Breast epithelium (tissue), 4 donors: ENCODE measurements at regions not wholly inside any gene's neighbourhood (a gene's known extent, or its start where the extent isn't known, plus 50 kb on each side); places are given as distances from the start of the nearest gene placed in this dataset.

Experiments
- DNase-seq, 2 donors: peaks; one replicate each; pipeline ENCODE4 v3.0.0-alpha.2; 2019; ENCODE audit warnings: low spot score in 2 of 2
- H3K27ac ChIP-seq, 2 donors: fragments of 200-600 bp; sonication (generic) in 1 of 2; one replicate each; pipeline ENCODE4 v1.5.1; 2016 to 2019; ENCODE audit warnings: mild to moderate bottlenecking in 1 of 2
- H3K27me3 ChIP-seq, 2 donors: fragments of 200-600 bp; sonication (generic) in 1 of 2; one replicate each; pipeline versions ENCODE4 v1.5.1 to v1.6.0; 2017 to 2019; ENCODE audit warnings: control low read depth in 1 of 2, mild to moderate bottlenecking in 1 of 2
- H3K36me3 ChIP-seq: fragments of 200-600 bp; one replicate; pipeline ENCODE4 v1.5.1; 2019
- H3K4me1 ChIP-seq, 2 donors: fragments of 200-600 bp; sonication (generic); one replicate each; pipeline ENCODE4 v1.5.1; 2016 to 2019; ENCODE audit warnings: control low read depth in 1 of 2
- H3K4me3 ChIP-seq, 3 donors: fragments of 200-600 bp; sonication (generic); 1 replicate in 2 of 3; 2 replicates in 1 of 3; pipeline ENCODE4 v1.5.1; 2016 to 2019; ENCODE audit warnings: mild to moderate bottlenecking in 3 of 3, moderate library complexity in 2 of 3
- H3K9me3 ChIP-seq, 2 donors: fragments of 200-600 bp; sonication (generic) in 1 of 2; one replicate each; pipeline ENCODE4 v1.5.1; 2016 to 2019; ENCODE audit warnings: control low read depth in 1 of 2
- CTCF ChIP-seq, 3 donors: fragments of 450-650 bp; IDR thresholded peaks; one replicate each; pipeline ENCODE4 v1.5.1; 2016 to 2017; ENCODE audit warnings: antibody characterized with exemption in 3 of 3, mild to moderate bottlenecking in 3 of 3, moderate library complexity in 3 of 3
- POLR2A ChIP-seq: fragments of 450-650 bp; IDR thresholded peaks from one replicate; pipeline ENCODE4 v1.6.1; 2016; ENCODE audit warnings: antibody characterized with exemption, mild to moderate bottlenecking, moderate library complexity
- POLR2AphosphoS5 ChIP-seq, 3 donors: sonication (generic); formaldehyde crosslinking; IDR thresholded peaks; one replicate each; pipeline ENCODE4 v1.6.1; 2017; ENCODE audit warnings: antibody characterized with exemption in 3 of 3
- intact Hi-C: fragments of 100-400 bp; cut with DNase I; formaldehyde crosslinking; loops from one replicate; pipeline ENCODE4 v1.15.1; 2023; ENCODE audit warnings: low total_unique reads

DNA sequence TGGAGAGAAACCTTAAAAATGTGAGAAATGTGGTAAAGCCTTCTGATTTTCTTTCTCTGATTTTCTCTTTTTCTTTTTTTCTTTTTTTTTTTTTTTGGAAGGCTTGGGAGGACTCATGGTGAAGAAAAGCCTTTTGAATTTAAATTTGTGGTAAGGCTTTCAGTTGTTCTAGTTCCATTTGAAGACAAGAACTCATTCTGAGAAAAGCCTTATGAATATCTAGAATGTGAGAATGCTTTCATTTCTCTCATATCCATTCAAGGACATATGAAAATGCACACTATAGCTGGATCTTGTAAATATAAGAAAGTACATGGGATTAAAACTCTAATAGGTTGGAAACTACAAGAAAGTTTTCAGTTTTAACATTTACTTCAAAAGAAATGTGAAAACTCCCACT is 1045.2 kb upstream of the NRXN1 start:
- Histone ChIP-seq H3K27me3 (no peaks in the 10 kb centered on the region), H3K4me1 (no peaks in the 10 kb centered on the region), H3K36me3 (no peaks in the 10 kb centered on the region), H3K4me3 (no peak overlapping the region), H3K27ac (no peak overlapping the region), H3K9me3 (no peaks in the 10 kb centered on the region)
- TF ChIP-seq POLR2AphosphoS5 (IDR thresholded peaks at IDR 0.05) (no peak), CTCF (IDR thresholded peaks at IDR 0.05) (no peak), POLR2A (no peak)
- DNase-seq = no peak
- intact Hi-C loops = no loop called here

DNA sequence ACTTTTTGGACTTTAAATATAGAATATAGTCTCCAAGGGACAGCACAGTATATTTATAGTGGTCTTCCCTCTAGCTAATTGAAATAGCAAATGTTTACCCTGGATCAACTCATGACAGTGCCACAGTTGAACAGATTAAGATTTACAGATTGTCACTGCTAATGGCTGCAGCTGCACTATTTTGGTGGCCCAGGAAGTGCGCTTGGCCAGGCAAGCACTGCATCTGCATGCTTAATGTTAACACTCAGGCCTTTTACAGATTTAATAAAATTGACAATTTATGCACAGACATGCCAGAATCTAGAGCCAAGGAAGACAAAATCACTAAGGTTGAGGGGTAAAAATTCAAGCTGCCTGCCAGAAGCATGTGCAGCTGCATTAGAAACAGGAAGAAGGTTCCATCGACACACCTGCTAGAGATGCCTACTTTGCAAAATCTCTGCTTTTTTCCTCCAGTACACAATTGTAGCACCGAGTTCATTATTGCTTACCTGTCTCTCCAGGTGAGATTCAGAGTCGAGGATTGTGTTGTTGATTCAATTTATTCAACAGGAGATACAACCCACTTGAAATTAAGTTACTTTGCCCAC is 1042.3 kb upstream of the NRXN1 start:
- TF ChIP-seq POLR2A = no peak
- TF ChIP-seq CTCF (IDR thresholded peaks at IDR 0.05) = no peak
- TF ChIP-seq POLR2AphosphoS5 (IDR thresholded peaks at IDR 0.05) = no peak

GRCh38 chr2:52072949-52073348 is 1041.0 kb upstream of the NRXN1 start:
- H3K27ac ChIP-seq = no peak overlapping the region
- H3K27me3 ChIP-seq = no peaks in the 10 kb centered on the region
- TF ChIP-seq POLR2AphosphoS5 (IDR thresholded peaks at IDR 0.05) = no peak
- no peak for TF ChIP-seq CTCF (IDR thresholded peaks at IDR 0.05)
- no peak for TF ChIP-seq POLR2A
- intact Hi-C loops = no loop called here
- H3K36me3 ChIP-seq = no peaks in the 10 kb centered on the region
- H3K4me1 ChIP-seq = no peaks in the 10 kb centered on the region
- no peaks in the 10 kb centered on the region for H3K9me3 ChIP-seq
- no peak for DNase-seq
- no peak overlapping the region for H3K4me3 ChIP-seq

More for the DNA sequence above, 1042.3 kb upstream of the NRXN1 start:
- Histone ChIP-seq H3K4me1 (no peaks in the 10 kb centered on the region), H3K27ac (no peak overlapping the region), H3K27me3 (no peaks in the 10 kb centered on the region), H3K4me3 (no peak overlapping the region), H3K36me3 (no peaks in the 10 kb centered on the region), H3K9me3 (no peaks in the 10 kb centered on the region)
- DNase-seq = no peak
- intact Hi-C loops = no loop called here

DNA sequence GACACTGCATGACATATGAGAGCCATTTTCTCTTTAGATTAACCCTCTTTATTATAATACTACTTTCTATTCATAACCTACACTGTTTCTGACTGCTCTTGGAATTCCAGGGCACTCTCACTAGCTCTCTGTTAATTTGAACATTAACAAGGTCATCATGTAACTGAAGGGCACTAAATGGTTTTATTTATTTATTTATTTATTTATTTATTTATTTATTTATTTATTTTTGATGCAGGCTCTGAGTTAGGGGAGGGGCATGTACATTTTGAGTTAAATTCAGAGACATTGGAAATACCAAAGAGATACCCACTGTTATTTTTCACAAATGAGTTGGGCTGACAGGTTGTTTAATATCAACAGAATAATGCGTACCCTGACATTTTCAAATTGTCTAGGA is 1038.7 kb upstream of the NRXN1 start:
- intact Hi-C loops = no loop called here
- Histone ChIP-seq H3K9me3 (no peaks in the 10 kb centered on the region), H3K4me1 (no peaks in the 10 kb centered on the region), H3K27ac (no peak overlapping the region), H3K27me3 (no peaks in the 10 kb centered on the region), H3K4me3 (no peak overlapping the region), H3K36me3 (no peaks in the 10 kb centered on the region)
- no peak for DNase-seq
- TF ChIP-seq POLR2AphosphoS5 (IDR thresholded peaks at IDR 0.05) (no peak), POLR2A (no peak), CTCF (IDR thresholded peaks at IDR 0.05) (no peak)

DNA sequence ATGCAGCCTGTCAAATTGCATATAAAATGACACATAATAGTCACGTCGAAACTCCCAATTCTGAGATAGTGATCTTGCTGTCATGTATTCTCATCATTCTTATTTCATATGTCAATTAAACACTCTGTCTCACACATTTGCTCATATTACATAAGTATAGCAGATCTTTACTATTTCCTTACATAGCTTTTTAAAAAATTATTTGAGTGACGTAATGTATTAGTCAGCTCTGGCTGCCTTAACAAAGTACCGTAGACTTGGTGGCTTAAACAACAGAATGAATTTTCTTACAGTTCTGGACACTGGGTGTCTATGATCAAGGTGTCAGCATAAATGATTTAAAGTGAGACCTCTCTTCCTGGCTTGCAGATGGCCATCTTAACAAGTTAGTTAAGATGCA is 1032.3 kb upstream of the NRXN1 start:
- Histone ChIP-seq H3K4me1 (no peaks in the 10 kb centered on the region), H3K36me3 (no peaks in the 10 kb centered on the region), H3K27ac (no peak overlapping the region), H3K27me3 (no peaks in the 10 kb centered on the region), H3K9me3 (peaks cover 0 to 5% of the 10 kb centered on the region in 2 donors), H3K4me3 (no peak overlapping the region)
- DNase-seq = no peak
- intact Hi-C loops = loop anchor here (5.0 kb wide), 1 partner anchor 933 kb away; no protein-coding TSS in a partner anchor
- TF ChIP-seq CTCF (IDR thresholded peaks at IDR 0.05) (no peak), POLR2A (no peak), POLR2AphosphoS5 (IDR thresholded peaks at IDR 0.05) (no peak)
